Left lung (tissue), 4 donors: ENCODE measurements at regions not wholly inside any gene's neighbourhood (a gene's known extent, or its start where the extent isn't known, plus 50 kb on each side); places are given as distances from the start of the nearest gene placed in this dataset.

Experiments used
- ATAC-seq: fragments of 200-7000 bp; cut with Tn5 transposase; one replicate; pipeline ENCODE4 v1.9.1; 2020; ENCODE audit warnings: moderate library complexity
- DNase-seq, 4 donors: peaks; one replicate each; pipeline ENCODE4 v3.0.0-alpha.2; 2013 to 2020
- H3K27ac ChIP-seq, 2 donors: fragments of 200-600 bp; sonication (generic) in 1 of 2; one replicate each; pipeline versions ENCODE4 v1.5.0 to v1.8.0; 2020 to 2021
- H3K27me3 ChIP-seq, 2 donors: fragments of 200-600 bp; sonication (generic) in 1 of 2; one replicate each; pipeline versions ENCODE4 v1.5.0 to v1.8.0; 2020 to 2021
- H3K36me3 ChIP-seq, 2 donors: fragments of 200-600 bp; sonication (generic) in 1 of 2; one replicate each; pipeline versions ENCODE4 v1.5.0 to v1.8.0; 2020 to 2021
- H3K4me1 ChIP-seq, 2 donors: fragments of 200-600 bp; one replicate each; pipeline ENCODE4 v1.8.0; 2021
- H3K4me3 ChIP-seq, 2 donors: fragments of 200-600 bp; sonication (generic) in 1 of 2; one replicate each; pipeline versions ENCODE4 v1.5.0 to v1.8.0; 2020 to 2021; ENCODE audit warnings: mild to moderate bottlenecking in 1 of 2
- H3K9me3 ChIP-seq, 2 donors: fragments of 200-600 bp; sonication (generic) in 1 of 2; one replicate each; pipeline versions ENCODE4 v1.5.0 to v1.8.0; 2020 to 2021
- CTCF ChIP-seq, 2 donors: fragments of 200-600 bp; sonication (generic) in 1 of 2; IDR thresholded peaks; one replicate each; pipeline versions ENCODE4 v1.5.0 to v1.8.0; 2021; ENCODE audit warnings: antibody characterized with exemption in 2 of 2
- intact Hi-C, 2 donors: fragments of 100-400 bp; cut with DNase I; formaldehyde crosslinking; loops; one replicate each; pipeline versions ENCODE4 v1.11.2 to v1.14.2; 2022
- donor health status: DM: no; HTN: yes; CAD: no.
- donor health status: DM: no; HTN: no; CAD: no.

DNA sequence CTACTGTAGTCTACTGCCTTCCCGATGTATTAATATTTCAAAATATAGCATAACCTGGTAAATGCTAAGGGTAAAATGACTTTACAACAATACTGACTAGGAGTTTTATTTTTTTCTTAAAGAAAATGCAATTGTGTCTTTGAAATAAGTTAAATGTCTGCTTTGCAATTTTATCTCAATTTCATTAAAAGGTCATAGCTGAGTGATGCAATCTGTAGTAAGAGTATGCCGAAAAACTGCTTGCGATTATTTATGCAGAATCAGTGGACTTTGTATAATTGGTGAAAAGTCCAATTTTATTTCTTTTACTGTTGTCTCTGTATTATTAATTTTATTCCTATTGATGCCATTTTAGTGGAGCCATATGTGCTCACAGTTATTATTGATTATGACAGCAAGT lies 1143.6 kb upstream of the EPHA6 start:
- Histone ChIP-seq H3K36me3 (no peaks in the 10 kb centered on the region), H3K27me3 (no peaks in the 10 kb centered on the region), H3K9me3 (no peaks in the 10 kb centered on the region), H3K4me1 (no peaks in the 10 kb centered on the region), H3K27ac (no peak overlapping the region), H3K4me3 (no peak overlapping the region)
- TF ChIP-seq CTCF (IDR thresholded peaks at IDR 0.05) = no peak
- no peak for DNase-seq
- intact Hi-C loops = no loop called here
- no peak for ATAC-seq

DNA sequence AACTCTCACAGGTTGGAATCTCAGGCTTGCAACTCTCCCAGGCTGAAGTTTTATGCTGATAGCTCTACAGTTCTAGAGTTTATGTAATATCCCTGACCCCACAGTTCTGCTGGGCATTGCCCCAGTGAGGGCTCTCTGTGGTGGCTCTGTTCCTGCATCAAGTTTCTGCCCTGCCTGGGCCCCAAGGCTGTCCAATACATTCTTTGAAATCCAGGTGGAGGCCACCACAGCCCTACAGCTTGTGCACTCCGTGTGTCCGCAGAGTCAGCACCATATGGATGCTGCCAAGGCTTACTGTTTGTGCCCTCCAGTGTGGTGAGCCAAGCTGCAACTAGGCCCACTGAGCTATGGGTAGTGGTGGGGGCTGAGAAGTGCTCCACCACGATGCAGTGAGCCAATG lies 1141.2 kb upstream of the EPHA6 start:
- Histone ChIP-seq H3K27ac (no peak overlapping the region), H3K4me1 (no peaks in the 10 kb centered on the region), H3K27me3 (no peaks in the 10 kb centered on the region), H3K4me3 (no peak overlapping the region), H3K9me3 (no peaks in the 10 kb centered on the region), H3K36me3 (no peaks in the 10 kb centered on the region)
- no peak for TF ChIP-seq CTCF (IDR thresholded peaks at IDR 0.05)
- no peak for DNase-seq
- intact Hi-C loops = no loop called here
- no peak for ATAC-seq

GRCh38 chr3:95705786-95706418 lies 1108.5 kb upstream of the EPHA6 start:
- no peaks in the 10 kb centered on the region for H3K4me1 ChIP-seq
- no peak overlapping the region for H3K27ac ChIP-seq
- H3K4me3 ChIP-seq = peak overlapping the region in 1 of 2 donors; percentile 5
- H3K36me3 ChIP-seq = no peaks in the 10 kb centered on the region
- TF ChIP-seq CTCF (IDR thresholded peaks at IDR 0.05) = no peak
- peaks cover 0 to 5% of the 10 kb centered on the region in 2 donors for H3K9me3 ChIP-seq
- no peak for DNase-seq
- no peak for ATAC-seq
- intact Hi-C loops = no loop called here
- H3K27me3 ChIP-seq = no peaks in the 10 kb centered on the region

- DNase-seq (no peak), ATAC-seq (no peak)
- no peaks in the 10 kb centered on the region for H3K36me3 ChIP-seq
- H3K4me1 ChIP-seq = no peaks in the 10 kb centered on the region
- no peak overlapping the region for H3K4me3 ChIP-seq
- no peaks in the 10 kb centered on the region for H3K27me3 ChIP-seq
- peaks cover 0 to 5% of the 10 kb centered on the region in 2 donors for H3K9me3 ChIP-seq
- no peak for TF ChIP-seq CTCF (IDR thresholded peaks at IDR 0.05)
- no peak overlapping the region for H3K27ac ChIP-seq
- intact Hi-C loops = no loop called here
Measured at GRCh38 chr3:95707268-95707667, 1107.1 kb upstream of the EPHA6 start.

DNA sequence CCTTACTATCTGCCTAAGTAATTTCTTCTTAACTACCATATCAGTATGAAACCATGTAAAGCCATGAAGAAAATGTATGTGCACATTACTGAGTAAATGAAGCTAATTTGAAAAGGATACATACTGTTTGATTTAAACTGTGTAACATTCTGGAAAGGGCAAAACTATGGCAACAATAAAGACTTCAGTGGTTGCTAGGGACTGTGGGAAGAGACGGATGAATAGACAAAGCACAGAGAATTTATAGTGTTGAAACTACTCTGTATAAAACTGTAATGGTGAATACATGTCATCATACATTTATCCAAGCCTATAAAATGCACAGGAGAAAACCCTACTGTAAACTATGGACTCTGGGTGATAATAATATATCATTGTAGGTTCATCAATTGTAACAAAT lies 1103.7 kb upstream of the EPHA6 start:
- H3K27me3 ChIP-seq = no peaks in the 10 kb centered on the region
- H3K4me3 ChIP-seq = no peak overlapping the region
- H3K9me3 ChIP-seq = no peaks in the 10 kb centered on the region
- DNase-seq (no peak), ATAC-seq (no peak)
- no peak overlapping the region for H3K27ac ChIP-seq
- no peaks in the 10 kb centered on the region for H3K36me3 ChIP-seq
- no peak for TF ChIP-seq CTCF (IDR thresholded peaks at IDR 0.05)
- H3K4me1 ChIP-seq = no peaks in the 10 kb centered on the region
- intact Hi-C loops = no loop called here
